Spleen (tissue), 11 donors: ENCODE measurements at regions not wholly inside any gene's neighbourhood (a gene's known extent, or its start where the extent isn't known, plus 50 kb on each side); places are given as distances from the start of the nearest gene placed in this dataset.
"Not testable (repeated sequence)": the region's sequence is repeated elsewhere in the genome, so short reads cannot be mapped to it uniquely, and the experiment has no call there.

Experiments
- DNase-seq: peaks from one replicate; pipeline ENCODE4 v3.0.0-alpha.2; 2020
- H3K27ac ChIP-seq, 8 donors: fragments of 200-600 bp; sonication (generic) in 7 of 8; 1 replicate in 4 of 8; 2 replicates in 4 of 8; pipeline versions ENCODE4 v1.5.0 to v1.8.0; 2016 to 2021; ENCODE audit warnings: inconsistent platforms in 4 of 8, mild to moderate bottlenecking in 4 of 8, moderate library complexity in 1 of 8
- H3K27me3 ChIP-seq, 7 donors: fragments of 200-600 bp; sonication (generic) in 6 of 7; replicated peaks in 1 of 7; 1 replicate in 4 of 7; 2 replicates in 3 of 7; pipeline versions ENCODE4 v1.5.0 to v1.8.0; 2016 to 2021; ENCODE audit warnings: inconsistent platforms in 3 of 7, mild to moderate bottlenecking in 1 of 7
- H3K36me3 ChIP-seq, 6 donors: fragments of 200-600 bp; sonication (generic) in 5 of 6; 1 replicate in 4 of 6; 2 replicates in 2 of 6; pipeline versions ENCODE4 v1.5.0 to v1.8.0; 2016 to 2021; ENCODE audit warnings: inconsistent platforms in 2 of 6
- H3K4me1 ChIP-seq, 6 donors: fragments of 200-600 bp; sonication (generic) in 5 of 6; 1 replicate in 3 of 6; 2 replicates in 3 of 6; pipeline versions ENCODE4 v1.5.0 to v1.8.0; 2016 to 2021; ENCODE audit warnings: inconsistent platforms in 3 of 6
- H3K4me3 ChIP-seq, 8 donors: fragments of 200-600 bp; sonication (generic) in 7 of 8; 1 replicate in 4 of 8; 2 replicates in 4 of 8; pipeline versions ENCODE4 v1.5.0 to v1.8.0; 2016 to 2021; ENCODE audit warnings: inconsistent platforms in 4 of 8, mild to moderate bottlenecking in 4 of 8, moderate library complexity in 2 of 8
- H3K9me3 ChIP-seq, 8 donors: fragments of 200-600 bp; sonication (generic) in 7 of 8; 1 replicate in 4 of 8; 2 replicates in 4 of 8; pipeline versions ENCODE4 v1.5.0 to v1.8.0; 2016 to 2021; ENCODE audit warnings: inconsistent platforms in 4 of 8
- CTCF ChIP-seq, 11 experiments: fragments of 200-600 bp in 7 of 11; fragments of 450-650 bp in 4 of 11; sonication (generic) in 4 of 11; IDR thresholded peaks in 8 of 11; conservative IDR thresholded peaks in 3 of 11; 1 replicate in 7 of 11; 2 replicates in 4 of 11; pipeline versions ENCODE4 v1.4.0 to v1.8.0; 2016 to 2021; ENCODE audit warnings: antibody characterized with exemption in 11 of 11, inconsistent platforms in 4 of 11, mild to moderate bottlenecking in 1 of 11
- POLR2A ChIP-seq, 3 donors: fragments of 450-650 bp; IDR thresholded peaks; one replicate each; pipeline ENCODE4 v1.5.1; 2017; ENCODE audit warnings: antibody characterized with exemption in 3 of 3, mild to moderate bottlenecking in 1 of 3
- POLR2AphosphoS5 ChIP-seq, 3 donors: sonication (generic); formaldehyde crosslinking; IDR thresholded peaks; one replicate each; pipeline ENCODE4 v1.5.1; 2017; ENCODE audit warnings: antibody characterized with exemption in 3 of 3
- WGBS, 5 donors: extraction: QIAGEN DNeasy Blood & Tissue Kit in 3 of 5; methylation state at CpG; one replicate each; pipeline versions ENCODE4 v1.1.5 to v1.1.7; 2013 to 2018; 5-methylcytosine and 5-hydroxymethylcytosine counted together
- intact Hi-C: fragments of 100-400 bp; cut with DNase I; formaldehyde crosslinking; loops from one replicate; pipeline ENCODE4 v1.15.0; 2023; ENCODE audit warnings: low total_unique reads
- donor health status: healthy with polysubstance abuse.
- donor health status: DM: no; HTN: no; CAD: no; lungs with moderate emphysema.
- donor health status: DM: no; HTN: no; CAD: no.
- donor health status: Bipolar disorder and iron deficiency.
- donor health status: healthy.
- donor health status: DM: no; HTN: no; CAD: no.
- donor health status: DM: yes; HTN: yes; CAD: no.

DNA sequence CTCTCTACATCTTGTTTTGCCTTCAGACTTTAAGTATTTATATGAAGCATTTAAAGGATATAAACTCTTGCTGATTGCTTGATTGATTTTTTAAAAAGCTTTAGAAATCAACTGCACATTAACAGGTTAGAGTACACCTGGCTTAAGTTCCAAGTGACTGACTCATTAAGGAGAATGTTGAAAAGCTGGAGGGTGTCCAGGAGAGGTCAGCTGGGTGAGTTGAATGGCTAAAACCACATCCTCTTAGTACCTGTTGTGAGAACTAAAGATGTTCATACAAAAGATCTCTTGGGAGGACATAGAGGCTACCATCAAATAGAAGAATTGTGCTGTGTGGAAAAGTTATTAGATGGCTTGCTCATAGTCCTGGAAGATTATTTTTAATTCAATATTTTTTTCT lies 206.8 kb downstream of the TXNL1 start:
- H3K9me3 ChIP-seq, result peaks cover 0 to 23% (median 18%) of the 10 kb centered on the region in 8 donors
- H3K4me3 ChIP-seq, result no peak overlapping the region
- H3K4me1 ChIP-seq, result no peaks in the 10 kb centered on the region
- TF ChIP-seq CTCF (IDR thresholded peaks at IDR 0.05 in 8 of 11, conservative IDR thresholded peaks at IDR 0.05 in 3 of 11), result no peak
- no peak for TF ChIP-seq POLR2AphosphoS5 (IDR thresholded peaks at IDR 0.05)
- no peak for TF ChIP-seq POLR2A (IDR thresholded peaks at IDR 0.05)
- no peak for DNase-seq
- H3K27me3 ChIP-seq, result no peaks in the 10 kb centered on the region
- H3K36me3 ChIP-seq, result no peaks in the 10 kb centered on the region
- intact Hi-C loops, result no loop called here
- H3K27ac ChIP-seq, result no peak overlapping the region

GRCh38 chr18:56423626-56424025 lies 214.8 kb downstream of the TXNL1 start:
- TF ChIP-seq POLR2A (IDR thresholded peaks at IDR 0.05), result no peak
- no peak for TF ChIP-seq POLR2AphosphoS5 (IDR thresholded peaks at IDR 0.05)
- no peak for TF ChIP-seq CTCF (IDR thresholded peaks at IDR 0.05 in 8 of 11, conservative IDR thresholded peaks at IDR 0.05 in 3 of 11)
- H3K36me3 ChIP-seq, result no peaks in the 10 kb centered on the region
- peaks cover 0 to 29% (median 20%) of the 10 kb centered on the region in 8 donors for H3K9me3 ChIP-seq
- H3K27me3 ChIP-seq, result no peaks in the 10 kb centered on the region
- no peak overlapping the region for H3K4me3 ChIP-seq
- H3K4me1 ChIP-seq, result no peaks in the 10 kb centered on the region
- no peak overlapping the region for H3K27ac ChIP-seq
- intact Hi-C loops, result no loop called here
- no peak for DNase-seq

DNA sequence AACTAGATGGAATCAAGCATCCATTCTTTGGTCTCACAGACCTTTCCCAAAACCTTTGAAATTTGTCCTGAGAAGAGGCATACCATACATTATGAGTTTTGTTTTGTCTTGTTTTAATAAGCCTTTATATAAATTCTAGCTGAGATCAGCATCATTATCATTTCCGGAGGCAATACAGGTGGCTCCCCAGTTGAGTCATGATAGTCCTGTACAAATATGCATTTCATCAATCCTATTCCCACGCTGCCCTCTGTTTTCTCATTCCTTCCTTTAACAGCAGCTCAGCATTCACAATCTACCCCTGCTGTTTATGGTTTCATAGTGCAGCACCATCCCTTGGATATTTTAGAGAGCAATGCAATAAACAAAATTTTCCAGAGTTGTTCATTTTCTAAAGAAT lies 216.7 kb downstream of the TXNL1 start:
- 80 to 99% (median 91%) methylated on average over 2 of the region's 2 CpGs for WGBS, 5 donors
- Histone ChIP-seq H3K4me1 (no peaks in the 10 kb centered on the region), H3K4me3 (no peak overlapping the region), H3K9me3 (peaks cover 0 to 9% (median 3%) of the 10 kb centered on the region in 8 donors), H3K27ac (no peak overlapping the region), H3K27me3 (no peaks in the 10 kb centered on the region), H3K36me3 (no peaks in the 10 kb centered on the region)
- TF ChIP-seq POLR2A (IDR thresholded peaks at IDR 0.05) (no peak), CTCF (IDR thresholded peaks at IDR 0.05 in 8 of 11, conservative IDR thresholded peaks at IDR 0.05 in 3 of 11) (no peak), POLR2AphosphoS5 (IDR thresholded peaks at IDR 0.05) (no peak)
- DNase-seq, result no peak
- intact Hi-C loops, result no loop called here

- H3K36me3 ChIP-seq, H3K27me3 ChIP-seq, DNase-seq, H3K9me3 ChIP-seq, intact Hi-C loops, H3K4me3 ChIP-seq, H3K27ac ChIP-seq, H3K4me1 ChIP-seq: not testable (repeated sequence)
- WGBS, 5 donors, result 93 to 96% (median 94%) methylated on average over 5 of the region's 5 CpGs
Measured at GRCh38 chr18:56420868-56421267, 217.5 kb downstream of the TXNL1 start.

DNA sequence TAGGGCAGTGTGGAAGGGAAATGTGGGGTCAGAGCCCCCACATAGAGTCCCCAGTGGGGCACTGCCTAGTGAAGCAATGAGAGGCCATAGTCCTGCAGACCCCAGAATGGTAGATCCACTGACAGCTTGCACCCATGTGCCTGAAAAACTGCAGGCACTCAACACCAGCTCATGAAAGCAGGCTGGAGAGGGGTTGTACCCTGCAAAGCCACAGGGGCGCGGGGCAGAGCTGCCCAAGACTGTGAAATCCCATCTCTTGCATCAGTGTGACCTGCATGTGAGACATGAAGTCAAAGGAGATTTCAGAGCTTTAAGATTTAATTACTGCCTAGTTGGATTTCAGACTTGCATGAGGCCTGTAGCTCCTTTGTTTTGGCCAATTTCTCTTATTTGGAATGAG lies 224.0 kb downstream of the TXNL1 start:
- WGBS, 5 donors, result 89 to 100% (median 97%) methylated on average over 2 of the region's 2 CpGs

More for the DNA sequence above, 224.0 kb downstream of the TXNL1 start:
- DNase-seq, result no peak
- Histone ChIP-seq H3K9me3 (peaks cover 0 to 35% (median 21%) of the 10 kb centered on the region in 8 donors), H3K4me3 (no peak overlapping the region), H3K36me3 (no peaks in the 10 kb centered on the region), H3K4me1 (no peaks in the 10 kb centered on the region), H3K27ac (no peak overlapping the region), H3K27me3 (no peaks in the 10 kb centered on the region)
- intact Hi-C loops, result no loop called here
- TF ChIP-seq POLR2AphosphoS5 (IDR thresholded peaks at IDR 0.05), result no peak
- no peak for TF ChIP-seq CTCF (IDR thresholded peaks at IDR 0.05 in 8 of 11, conservative IDR thresholded peaks at IDR 0.05 in 3 of 11)
- no peak for TF ChIP-seq POLR2A (IDR thresholded peaks at IDR 0.05)
